Activated T-cell treated with anti-CD3 and anti-CD28 coated beads, Interleukin-2, amount 50 U/mL, for 48 hours (primary cell): ENCODE measurements at regions not wholly inside any gene's neighbourhood (a gene's known extent, or its start where the extent isn't known, plus 50 kb on each side); places are given as distances from the start of the nearest gene placed in this dataset.
"Not testable (repeated sequence)": the region's sequence is repeated elsewhere in the genome, so short reads cannot be mapped to it uniquely, and the experiment has no call there.

Experiments
- DNase-seq, 2 experiments: peaks; one replicate each; pipeline ENCODE4 v3.0.0-alpha.2; 2020

DNA sequence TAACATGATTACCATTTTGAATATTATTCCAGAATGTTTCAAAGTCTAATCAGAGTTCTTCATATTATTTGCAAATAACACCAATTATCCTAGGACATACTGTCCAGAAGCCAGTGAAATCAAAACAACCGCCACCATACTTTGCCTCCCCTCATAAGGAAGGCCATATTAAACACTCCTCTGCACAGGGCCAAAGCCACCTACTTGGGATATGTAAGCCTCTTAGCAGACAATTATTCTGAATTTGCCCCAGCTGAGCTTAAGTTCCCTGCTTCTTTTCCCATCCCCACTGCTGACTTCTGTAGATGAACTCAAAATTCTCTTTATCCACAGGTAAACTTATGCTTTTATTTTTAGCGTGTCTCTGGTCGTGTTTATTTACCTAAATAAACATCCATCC is 374.0 kb downstream of the KIF2B start:
- no peak for DNase-seq

DNA sequence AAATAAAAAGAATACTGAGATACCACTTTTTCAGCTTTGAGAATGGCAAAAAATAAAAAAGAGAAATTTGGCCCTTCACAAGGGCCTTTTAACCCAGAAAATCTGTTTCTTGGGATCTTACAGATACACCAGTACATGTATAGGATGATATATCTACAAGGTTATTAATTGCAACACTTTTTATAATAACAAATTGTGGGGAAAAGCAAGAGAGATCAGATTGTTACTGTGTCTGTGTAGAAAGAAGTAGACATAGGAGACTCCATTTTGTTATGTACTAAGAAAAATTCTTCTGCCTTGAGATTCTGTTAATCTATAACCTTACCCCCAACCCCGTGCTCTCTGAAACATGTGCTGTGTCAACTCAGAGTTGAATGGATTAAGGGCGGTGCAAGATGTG is 378.7 kb downstream of the KIF2B start:
- DNase-seq: not testable (repeated sequence)

DNA sequence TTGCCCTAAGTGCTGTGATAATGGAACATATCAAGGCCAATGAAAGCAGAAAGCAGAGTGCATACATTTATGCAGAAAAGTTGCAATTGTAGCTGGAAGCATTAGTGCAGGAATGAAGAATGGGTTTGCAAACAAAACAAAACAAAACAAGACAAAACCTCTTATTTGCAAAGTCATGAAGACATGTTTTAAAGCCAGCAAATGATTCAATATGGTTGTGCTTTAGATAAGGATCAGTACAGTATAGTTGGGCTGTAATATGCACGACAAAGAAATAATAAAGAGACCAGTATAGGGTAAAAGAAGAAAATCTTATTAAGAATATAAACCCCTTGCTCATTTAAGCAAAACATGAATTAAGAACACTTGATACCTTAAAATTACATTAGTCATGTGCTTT is 398.1 kb downstream of the KIF2B start:
- no peak for DNase-seq

DNA sequence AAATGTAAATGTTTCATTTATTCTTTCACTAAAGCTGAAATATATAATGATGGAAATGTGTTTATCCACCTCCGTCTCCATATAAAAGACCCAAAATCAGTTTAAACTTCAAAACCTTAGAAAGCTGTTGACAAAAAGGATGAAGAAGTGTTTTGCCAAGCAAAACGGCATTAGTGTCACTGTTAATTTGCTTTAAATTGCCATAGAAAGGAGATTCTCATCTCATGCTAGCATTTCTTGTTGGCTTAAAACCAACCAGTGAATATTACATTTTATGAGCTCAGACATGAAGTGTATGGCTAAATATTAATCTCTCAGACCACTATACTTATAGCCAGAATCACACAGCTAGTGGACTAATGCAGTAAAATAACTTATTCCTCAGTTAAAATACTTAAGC is 398.8 kb downstream of the KIF2B start:
- DNase-seq: no peak

DNA sequence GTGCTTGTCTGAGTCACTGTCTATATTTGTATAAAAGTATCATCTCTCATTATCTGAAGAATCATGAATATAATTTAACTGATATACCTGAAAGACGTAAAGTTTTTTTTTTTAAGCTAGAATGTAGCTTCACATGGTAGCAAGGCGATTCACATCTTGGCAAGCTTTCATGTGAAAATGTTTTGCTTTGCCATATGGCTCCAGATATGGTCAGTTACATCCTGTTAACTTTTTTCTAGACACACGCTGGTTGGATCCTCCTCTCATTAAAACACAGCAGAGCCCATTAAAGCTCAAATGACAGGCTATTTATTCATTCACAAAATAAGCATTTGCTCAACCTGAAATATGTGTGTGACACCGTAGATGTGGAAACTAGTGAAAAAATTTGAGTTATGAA is 412.8 kb downstream of the KIF2B start:
- DNase-seq: no peak

DNA sequence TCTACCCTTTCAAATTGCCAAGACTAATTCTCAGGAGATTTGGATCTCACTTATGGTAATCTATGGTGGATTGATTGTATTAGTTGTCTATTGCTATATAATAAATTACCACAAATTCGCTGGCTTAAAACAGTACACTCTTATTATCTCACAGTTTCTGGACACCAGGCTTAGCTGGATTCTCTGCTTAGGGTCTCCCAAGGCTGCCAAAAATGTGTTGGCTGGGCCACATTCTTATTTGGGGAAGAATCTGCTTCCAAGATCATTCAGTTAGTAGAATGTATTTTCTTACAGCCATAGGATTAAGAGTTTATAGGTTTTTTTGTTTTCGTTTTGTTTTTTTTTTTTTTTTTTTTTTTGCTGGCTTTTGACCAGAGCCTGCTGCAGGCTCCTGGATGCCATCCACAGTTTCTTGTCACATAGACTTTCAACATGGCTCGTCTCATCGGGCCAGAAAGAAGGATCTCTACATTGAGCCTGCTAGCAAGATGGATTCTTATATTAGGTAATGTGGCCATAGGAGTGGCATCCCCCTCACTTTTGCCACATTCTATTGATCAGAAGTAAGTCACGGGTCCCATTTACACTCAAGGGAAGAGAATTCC is 415.3 kb downstream of the KIF2B start:
- DNase-seq: no peak

DNA sequence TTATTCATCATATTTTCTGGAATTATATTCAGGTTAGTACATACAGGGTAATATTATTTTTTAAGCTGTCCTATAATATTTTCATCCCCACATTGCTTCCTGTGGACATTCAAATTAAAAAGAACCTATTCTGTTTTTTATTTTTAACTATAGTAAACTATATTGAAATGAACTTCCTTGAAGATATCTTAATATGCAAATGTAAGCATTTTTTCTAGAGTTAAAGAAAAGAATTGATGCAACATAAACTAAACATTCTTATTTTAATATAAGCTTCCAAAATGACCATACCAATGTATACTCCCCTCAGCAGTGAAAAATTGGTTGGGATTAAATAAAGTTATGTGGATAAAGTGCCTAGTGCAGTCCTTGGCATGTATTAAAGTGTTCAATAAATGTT is 416.6 kb downstream of the KIF2B start:
- no peak for DNase-seq

DNA sequence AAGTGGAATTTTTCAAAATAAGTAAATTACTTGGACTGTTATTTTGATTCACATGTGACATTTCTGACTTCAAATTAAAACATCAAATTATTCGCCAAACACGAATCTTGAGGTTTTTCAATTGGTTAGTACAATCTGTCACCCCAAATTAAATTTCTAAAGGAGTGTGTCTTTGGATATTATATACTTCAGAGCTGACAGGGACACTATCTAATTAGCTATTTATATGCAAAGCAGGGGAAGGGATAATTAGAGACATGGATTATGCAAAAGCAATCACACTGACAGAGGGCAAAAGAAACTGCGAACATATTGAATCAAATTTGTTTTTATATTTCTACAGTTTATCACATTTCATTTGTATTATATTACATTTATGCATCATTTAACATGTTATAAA is 433.0 kb downstream of the KIF2B start:
- DNase-seq: no peak

DNA sequence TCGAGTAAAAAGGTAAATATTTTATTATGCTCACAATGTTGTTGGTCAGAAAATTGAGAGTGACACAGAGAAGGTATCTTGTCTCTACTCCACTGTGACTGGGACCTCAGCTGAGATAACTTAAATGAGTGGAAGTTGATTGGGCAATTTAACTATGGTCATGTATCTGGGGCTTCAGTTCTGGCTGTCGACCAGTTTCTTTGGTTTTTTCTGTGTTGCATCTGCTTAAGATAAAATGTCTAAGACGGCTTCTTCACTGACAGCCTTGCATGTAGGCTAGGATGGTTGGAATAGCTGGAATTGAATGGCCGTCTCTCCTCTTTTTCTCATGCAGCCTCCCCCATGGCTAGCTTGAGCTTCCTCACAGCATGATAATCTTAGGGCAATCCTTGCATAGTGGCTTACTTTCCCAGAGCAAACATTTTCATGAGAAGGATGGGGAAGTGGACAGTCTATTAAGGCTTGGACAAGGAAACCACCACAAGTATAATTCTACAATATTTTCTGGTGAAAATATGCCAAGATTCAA is 433.7 kb downstream of the KIF2B start:
- DNase-seq: no peak

DNA sequence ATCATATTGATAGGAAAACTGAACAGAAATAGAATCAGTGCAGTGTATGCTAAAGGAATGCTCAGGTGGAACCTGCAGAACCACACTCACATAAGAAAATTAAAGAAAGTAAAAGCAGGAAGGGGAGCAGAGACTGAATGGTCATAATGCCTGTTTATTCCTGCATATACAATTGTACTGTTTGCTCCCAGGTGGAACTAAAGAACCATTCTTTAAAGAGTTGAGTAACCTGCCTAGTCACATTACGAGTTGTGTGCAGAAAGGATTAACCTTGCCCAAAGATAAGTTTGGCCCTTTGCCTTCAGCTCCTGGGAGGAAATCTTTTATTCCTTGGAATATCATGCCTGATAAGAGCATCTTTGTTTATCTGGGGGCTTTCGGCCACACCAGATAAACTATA is 434.7 kb downstream of the KIF2B start:
- DNase-seq: no peak

DNA sequence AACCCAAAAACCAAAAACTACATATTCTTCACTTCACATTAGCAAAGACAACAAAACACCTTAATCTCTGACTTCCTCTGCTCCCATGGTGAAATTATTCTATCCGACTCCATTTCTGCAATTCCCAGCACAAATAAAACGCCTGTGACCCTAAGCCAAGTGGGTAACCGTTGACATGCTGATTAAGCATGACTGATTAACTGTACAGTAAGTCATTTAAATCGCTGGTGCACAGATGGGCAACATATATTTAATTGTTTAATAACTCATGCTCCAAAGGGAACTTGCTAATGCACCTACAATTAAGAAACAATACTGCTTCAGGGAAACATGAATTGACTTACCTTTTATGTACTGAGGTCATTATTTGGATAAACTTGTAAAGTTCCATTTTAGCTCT is 436.7 kb downstream of the KIF2B start:
- DNase-seq: no peak

DNA sequence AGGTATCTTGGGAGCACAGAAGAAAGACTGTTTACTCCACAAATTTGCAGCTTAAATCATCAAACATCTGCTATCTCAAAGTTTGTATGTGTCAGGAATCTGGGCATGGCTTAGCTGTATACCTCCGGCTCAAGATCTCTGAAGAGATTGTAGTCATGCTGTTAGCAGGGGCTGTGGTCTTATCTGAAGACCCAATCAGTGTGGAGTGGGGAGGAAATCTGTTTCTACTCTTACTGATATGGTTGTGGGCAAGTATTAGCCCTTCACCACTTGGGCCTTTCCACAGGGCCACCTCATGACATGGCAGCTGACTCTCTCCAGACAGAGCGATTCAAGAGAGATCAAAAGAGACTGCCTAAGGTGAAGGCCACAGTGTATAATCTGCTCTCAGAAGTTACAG is 438.7 kb downstream of the KIF2B start:
- no peak for DNase-seq

DNA sequence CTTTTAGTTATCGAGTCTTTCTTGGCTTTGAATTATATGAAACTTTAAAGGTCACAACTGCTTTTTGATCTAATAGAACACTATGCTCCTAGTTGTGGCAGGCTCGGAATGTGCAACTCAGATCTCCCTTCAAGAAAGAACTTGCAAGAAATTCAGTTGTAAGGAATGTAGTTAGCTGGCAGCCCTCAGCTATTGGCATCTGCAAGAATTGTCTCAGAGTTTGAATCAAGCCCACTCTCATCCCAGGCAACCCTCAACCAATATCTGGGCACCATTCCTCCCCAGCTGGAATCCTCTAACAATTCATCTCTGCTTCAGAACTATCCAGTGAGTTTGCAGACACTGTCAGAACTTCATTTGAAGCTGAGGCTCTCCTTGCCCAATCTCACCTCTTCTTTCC is 447.2 kb downstream of the KIF2B start:
- DNase-seq: no peak

DNA sequence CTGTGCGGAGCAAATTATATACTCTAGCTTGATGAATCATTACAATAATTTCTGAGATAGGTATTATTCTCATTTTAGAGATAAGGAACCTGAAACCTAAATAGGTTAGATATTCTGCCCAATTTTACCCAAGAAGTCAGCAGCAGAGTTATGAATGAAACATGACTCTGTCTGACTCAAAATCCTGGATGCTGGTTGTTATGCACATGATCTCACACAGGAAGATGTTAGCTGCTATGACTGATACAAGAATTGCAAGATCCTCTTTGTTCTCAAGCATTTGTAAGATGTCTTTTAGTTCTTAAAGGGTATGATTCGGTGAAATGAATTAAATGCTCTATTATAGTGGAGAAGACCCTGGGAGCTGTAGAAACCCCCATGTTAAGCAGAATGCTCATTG is 447.8 kb downstream of the KIF2B start:
- no peak for DNase-seq

DNA sequence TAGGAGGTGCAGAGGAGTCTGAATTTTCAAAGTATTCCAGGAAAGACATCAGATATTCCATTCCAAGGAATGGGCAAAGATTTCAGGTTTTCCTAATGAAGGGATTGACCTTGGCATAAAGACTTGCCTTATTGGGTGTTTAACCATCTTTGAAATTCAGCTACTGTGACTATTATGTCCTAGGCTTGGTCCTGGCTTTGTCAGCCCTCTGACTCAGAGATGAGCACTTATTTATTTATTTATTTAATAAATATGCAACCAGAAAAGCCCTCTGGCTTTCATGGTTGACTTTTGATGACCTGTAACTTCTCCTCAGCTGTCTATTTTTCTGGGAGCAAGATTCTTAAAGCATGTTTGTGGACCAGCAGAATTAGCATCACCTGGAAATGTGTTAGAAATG is 455.1 kb downstream of the KIF2B start:
- DNase-seq: no peak

DNA sequence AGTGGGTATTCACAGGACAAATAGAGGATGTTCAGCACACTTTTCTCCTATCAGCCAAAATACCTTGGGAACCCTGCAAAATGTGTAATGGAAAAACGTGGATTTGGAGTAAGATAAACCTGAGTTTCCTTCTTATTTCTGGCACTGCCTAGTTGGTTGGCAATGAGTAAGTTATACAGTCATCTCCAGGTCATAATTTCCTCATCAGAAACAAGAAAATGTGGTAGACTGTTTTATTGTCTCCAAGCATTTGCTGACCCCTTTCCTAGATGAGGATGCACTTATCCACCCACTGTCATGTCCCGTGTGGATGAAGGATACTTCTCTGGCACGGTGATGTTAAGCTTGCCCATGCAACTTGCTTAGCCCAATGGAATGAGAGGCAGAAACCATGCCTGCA is 458.0 kb downstream of the KIF2B start:
- DNase-seq: no peak

DNA sequence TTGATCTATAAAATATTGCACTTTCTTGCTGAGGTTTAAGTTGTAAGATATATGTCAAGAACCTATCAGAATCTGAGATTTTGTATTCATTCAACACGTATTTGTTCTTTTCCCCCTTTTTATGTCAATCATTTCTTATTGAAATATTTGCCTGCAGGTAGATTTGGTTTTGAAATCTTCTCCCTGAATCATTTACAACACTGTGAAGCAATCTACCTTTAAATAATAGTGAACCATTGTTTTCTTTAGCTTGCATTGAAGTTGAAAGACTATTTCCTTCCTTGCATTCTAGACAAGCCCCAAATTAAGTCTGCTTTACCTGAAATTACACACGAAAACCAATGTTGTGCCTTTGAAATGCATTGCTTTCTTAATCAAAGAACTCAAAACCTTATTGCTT is 460.2 kb downstream of the KIF2B start:
- DNase-seq: no peak

DNA sequence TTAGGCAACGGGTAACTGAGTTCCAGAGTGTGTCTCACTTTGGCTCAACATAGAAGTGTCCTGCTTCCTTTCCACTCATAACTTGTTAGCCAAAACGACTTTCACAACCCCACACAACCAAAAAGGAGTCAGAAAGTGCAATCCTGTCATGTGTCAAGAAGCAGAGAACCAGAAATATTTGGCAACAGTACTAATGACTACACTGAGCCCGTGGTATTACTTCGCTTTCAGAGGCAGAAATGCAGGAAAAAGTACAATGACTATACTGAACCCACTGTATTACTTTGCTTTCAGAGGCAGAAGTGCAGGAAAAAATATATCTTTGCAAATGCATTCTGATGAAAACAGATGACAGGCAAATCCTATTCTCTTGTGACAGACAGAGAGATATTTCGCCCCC is 484.6 kb downstream of the KIF2B start:
- no peak for DNase-seq

DNA sequence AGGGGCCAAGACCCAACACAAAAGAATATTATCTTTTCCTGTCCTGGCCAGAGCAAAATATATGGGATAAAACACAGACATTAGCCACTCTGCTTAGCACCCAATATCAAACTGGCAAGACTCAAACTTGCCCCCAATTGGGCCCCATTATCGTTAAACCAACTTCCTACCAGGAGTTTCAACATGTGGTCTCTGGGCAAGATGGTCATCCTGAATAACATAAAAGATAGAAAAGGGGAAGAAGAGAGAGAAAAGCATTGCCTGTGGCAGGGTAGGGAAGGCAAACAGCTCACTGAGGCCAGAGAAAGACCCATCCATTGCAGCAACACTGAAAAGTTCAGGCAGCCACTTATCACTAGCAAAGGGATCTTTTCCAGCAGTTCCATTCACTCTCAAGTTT is 502.1 kb downstream of the KIF2B start:
- DNase-seq: no peak

DNA sequence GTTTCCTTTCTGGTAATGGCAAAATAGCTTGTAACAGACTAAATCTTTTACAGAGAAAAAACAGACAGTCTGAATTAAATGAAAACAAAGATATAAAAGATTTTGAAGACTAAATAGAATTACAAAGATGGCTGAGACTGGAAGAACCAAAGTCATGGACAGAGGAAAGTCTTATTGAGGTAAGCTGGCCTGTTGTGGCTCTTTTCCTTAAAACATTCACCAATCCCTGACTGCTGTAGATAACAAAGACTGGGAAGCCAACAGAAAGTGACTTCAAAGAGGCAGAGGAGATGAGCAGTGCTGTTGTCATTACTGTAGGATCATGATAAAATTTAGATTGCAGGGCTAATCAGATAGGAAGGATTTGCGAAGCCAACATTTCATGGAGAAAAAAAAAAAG is 517.0 kb downstream of the KIF2B start:
- no peak for DNase-seq

DNA sequence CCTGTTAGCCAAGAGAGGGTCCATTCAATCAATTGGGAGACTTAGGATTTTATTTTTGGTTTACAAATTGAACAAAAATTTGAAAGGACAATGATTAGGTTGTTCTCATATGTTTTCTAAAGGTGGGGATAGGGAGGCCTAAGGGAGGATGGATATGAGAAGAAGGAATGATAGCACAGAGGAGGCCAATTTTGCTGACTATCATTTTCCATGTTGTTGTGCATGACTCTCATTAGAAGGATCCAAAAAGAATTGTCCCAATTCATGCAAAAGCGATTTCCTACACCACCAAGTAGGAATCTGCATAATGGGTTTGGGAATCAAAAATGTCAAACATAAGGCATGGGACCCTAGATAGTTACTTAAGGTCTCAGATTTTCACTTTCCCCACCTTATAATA is 524.8 kb downstream of the KIF2B start:
- no peak for DNase-seq

DNA sequence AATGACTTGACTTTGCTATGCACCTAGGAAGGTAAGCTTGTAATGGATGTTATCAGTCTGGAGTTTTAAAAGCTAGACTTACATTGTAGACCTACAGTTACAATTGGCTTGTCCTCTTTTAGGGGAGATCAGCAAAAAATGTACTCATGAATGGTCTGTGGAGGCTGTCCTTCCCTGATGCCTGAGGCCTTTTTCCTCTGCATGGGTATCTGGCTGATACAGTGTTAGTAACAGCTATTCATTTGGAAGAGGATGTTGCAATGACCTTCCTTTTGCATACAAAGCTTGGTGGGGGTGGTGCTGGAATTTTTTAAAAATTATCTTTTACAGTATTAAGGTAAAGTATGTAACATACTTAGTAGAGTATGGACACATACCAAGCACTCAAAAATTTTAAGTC is 525.5 kb downstream of the KIF2B start:
- DNase-seq: no peak

DNA sequence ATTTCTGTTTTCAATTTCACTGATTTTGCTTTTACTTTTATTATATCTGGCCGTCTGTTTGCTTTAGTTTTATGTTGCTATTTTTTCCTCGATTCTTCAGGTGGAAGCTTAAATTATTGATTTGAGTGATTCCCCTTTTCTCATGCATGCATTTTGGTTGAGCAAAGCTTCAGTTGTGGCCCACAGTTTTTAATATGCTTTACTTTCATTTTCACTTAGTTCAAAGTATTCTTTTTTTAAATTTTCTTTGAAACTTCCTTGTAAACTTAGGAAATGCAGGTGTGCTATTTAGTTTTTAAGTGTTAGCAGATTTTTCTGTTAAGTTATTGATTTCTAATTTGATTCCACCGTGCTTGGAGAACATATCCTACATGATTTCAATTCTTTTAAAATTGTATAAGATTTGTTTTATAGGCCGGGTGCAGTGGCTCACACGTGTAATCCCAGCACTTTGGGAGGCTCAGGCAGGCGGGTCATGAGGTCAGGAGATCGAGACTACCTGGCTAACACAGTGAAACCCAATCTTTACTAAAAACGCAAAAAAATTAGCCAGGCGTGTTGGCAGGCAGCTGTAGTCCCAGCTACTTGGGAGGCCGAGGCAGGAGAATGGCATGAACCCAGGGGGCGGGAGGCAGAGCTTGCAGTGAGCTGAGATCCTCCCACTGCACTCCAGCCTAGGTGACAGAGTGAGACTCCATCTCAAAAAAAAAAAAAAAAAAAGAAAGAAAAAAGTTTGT is 531.2 kb downstream of the KIF2B start:
- DNase-seq: no peak

DNA sequence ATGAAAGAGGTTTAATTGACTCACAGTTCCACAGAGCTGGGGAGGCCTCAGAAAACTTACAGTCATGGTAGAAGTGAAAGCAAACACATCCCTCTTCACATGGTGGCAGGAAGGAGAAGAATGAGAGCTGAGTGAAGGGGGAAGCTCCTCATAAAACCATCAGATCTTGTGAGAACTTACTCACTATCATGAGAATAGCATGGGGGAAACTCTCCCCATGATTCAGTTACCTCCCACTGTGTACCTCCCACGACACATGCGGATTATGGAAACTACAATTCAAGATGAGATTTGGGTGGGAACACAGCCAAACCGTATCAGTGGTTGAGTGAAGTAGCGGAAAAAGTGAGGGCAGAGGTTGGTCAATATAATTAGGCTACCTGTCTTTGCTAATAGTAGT is 538.3 kb downstream of the KIF2B start:
- not testable (repeated sequence) for DNase-seq

DNA sequence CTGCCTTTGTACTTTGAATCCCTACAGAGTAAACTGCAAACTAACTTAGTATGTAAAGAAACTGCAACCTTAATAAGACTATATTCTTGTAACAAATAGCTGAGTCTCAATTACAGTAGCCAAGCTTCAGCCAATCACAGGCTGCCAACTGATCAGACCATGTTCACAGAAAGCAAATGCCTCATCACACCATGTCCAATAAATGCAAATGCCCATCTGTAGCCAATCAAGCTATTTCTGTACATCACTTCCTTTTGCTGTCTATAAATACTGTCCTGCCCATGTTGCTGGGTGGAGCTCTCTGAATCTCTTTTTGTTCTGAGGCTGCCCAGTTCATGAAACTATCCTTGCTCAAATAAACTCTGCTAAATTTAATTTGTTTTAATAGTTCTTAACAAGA is 531.7 kb upstream of the TOM1L1 start:
- no peak for DNase-seq
